HCT116 (cell line): ENCODE measurements at regions not wholly inside any gene's neighbourhood (a gene's known extent, or its start where the extent isn't known, plus 50 kb on each side); places are given as distances from the start of the nearest gene placed in this dataset.

Source experiments
- ATAC-seq: fragments of 200-7000 bp; cut with Tn5 transposase; 2 replicates; pipeline ENCODE4 v1.9.1; 2020; ENCODE audit warnings: mild to moderate bottlenecking, moderate library complexity
- BruUV-seq: library from RNA; stranded (reverse); fragments of 400-500 nt; replicated peaks from 2 replicates; lab custom pipeline; 2021; lab: Mats Ljungman, UMichigan
- CTCF ChIA-PET: fragments of 300-600 bp; sonication (Branson Sonifier 250); formaldehyde crosslinking; loops from one replicate; lab custom pipeline; 2021; ENCODE audit warnings: antibody characterized with exemption; lab: Charles Lee
- POLR2A ChIA-PET: fragments of 300-600, 350-600 bp; sonication (Branson Sonifier 250); formaldehyde crosslinking; loops from one replicate; lab custom pipeline; 2021; ENCODE audit warnings: antibody characterized with exemption; lab: Charles Lee
- RAD21 ChIA-PET, 2 experiments: fragments of 300-600 bp; sonication (Branson Sonifier 250); formaldehyde crosslinking; loops; one replicate each; lab custom pipeline; 2023; ENCODE audit warnings: low total read pairs in 2 of 2; ENCODE audit not compliant: uncharacterized antibody in 2 of 2, unreplicated experiment in 2 of 2, low non-redundant PET in 1 of 2; lab: Charles Lee
- DNase-seq: peaks from one replicate; pipeline ENCODE4 v3.0.0-alpha.2; 2010; ENCODE audit warnings: low read depth, low spot score
- H2AFZ ChIP-seq: fragments of 200-600 bp; shearing (Covaris generic), sonication (generic); 2 replicates; pipeline ENCODE4 v1.6.1; 2017; ENCODE audit warnings: low read depth, mixed run types, mixed read lengths, antibody characterized with exemption, low read length; ENCODE audit not compliant: poor library complexity, severe bottlenecking
- H3K27ac ChIP-seq: 2 replicates; pipeline ENCODE4 v1.5.1; 2012; ENCODE audit warnings: low read depth, low read length
- H3K27me3 ChIP-seq: fragments of 200-600 bp; sonication (generic); 2 replicates; pipeline ENCODE4 v1.6.1; 2016; ENCODE audit warnings: mixed run types, low read length, mixed read lengths; ENCODE audit not compliant: insufficient read depth
- H3K36me3 ChIP-seq, 2 experiments: fragments of 200-500 bp in 1 of 2; fragments of 200-600 bp in 1 of 2; sonication (Bioruptor generic) in 1 of 2; sonication (generic) in 1 of 2; 2 replicates each; pipeline versions ENCODE4 v1.5.1 to v1.6.1; 2014 to 2016; ENCODE audit warnings: low read length in 2 of 2, inconsistent platforms in 1 of 2, mixed read lengths in 1 of 2, mixed run types in 1 of 2; ENCODE audit not compliant: insufficient read depth in 2 of 2, control insufficient read depth in 1 of 2
- H3K4me1 ChIP-seq, 2 experiments: fragments of 200-600 bp in 1 of 2; sonication (generic) in 1 of 2; 2 replicates each; pipeline versions ENCODE4 v1.5.1 to v1.6.1; 2012 to 2017; ENCODE audit warnings: low read length in 2 of 2, inconsistent platforms in 1 of 2, mild to moderate bottlenecking in 1 of 2, mixed read lengths in 1 of 2, mixed run types in 1 of 2, moderate library complexity in 1 of 2; ENCODE audit not compliant: insufficient read depth in 2 of 2, control insufficient read depth in 1 of 2
- H3K4me2 ChIP-seq: fragments of 200-600 bp; sonication (generic); 2 replicates; pipeline ENCODE4 v1.6.1; 2017; ENCODE audit warnings: mixed run types, low read length, mixed read lengths
- H3K4me3 ChIP-seq, 2 experiments: fragments of 200-600 bp in 1 of 2; sonication (generic) in 1 of 2; replicated peaks in 1 of 2; 2 replicates each; pipeline ENCODE4 v1.5.1; 2011 to 2016; ENCODE audit warnings: low read length in 2 of 2, control low read depth in 1 of 2, low read depth in 1 of 2, mild to moderate bottlenecking in 1 of 2, mixed read lengths in 1 of 2, mixed run types in 1 of 2
- H3K79me2 ChIP-seq: fragments of 200-600 bp; sonication (generic); 2 replicates; pipeline ENCODE4 v1.6.1; 2017; ENCODE audit warnings: mild to moderate bottlenecking, mixed run types, low read length, moderate library complexity, mixed read lengths; ENCODE audit not compliant: insufficient read depth
- H3K9ac ChIP-seq: fragments of 200-600 bp; sonication (generic); 2 replicates; pipeline ENCODE4 v1.6.1; 2016; ENCODE audit warnings: low read length, mixed read lengths
- H3K9me2 ChIP-seq: fragments of 200-600 bp; sonication (generic), shearing (Covaris generic); 2 replicates; pipeline ENCODE4 v1.6.1; 2017; ENCODE audit warnings: mixed run types, mild to moderate bottlenecking, moderate library complexity; ENCODE audit not compliant: insufficient read depth
- H3K9me3 ChIP-seq, 2 experiments: fragments of 200-500 bp in 1 of 2; fragments of 200-600 bp in 1 of 2; sonication (Bioruptor generic) in 1 of 2; sonication (generic) in 1 of 2; 2 replicates each; pipeline ENCODE4 v1.6.1; 2014 to 2017; ENCODE audit warnings: low read length in 2 of 2, mixed read lengths in 2 of 2, inconsistent platforms in 1 of 2, low read depth in 1 of 2, mild to moderate bottlenecking in 1 of 2, mixed run types in 1 of 2, moderate library complexity in 1 of 2; ENCODE audit not compliant: control insufficient read depth in 1 of 2, insufficient read depth in 1 of 2
- H4K20me1 ChIP-seq: fragments of 200-600 bp; sonication (generic), shearing (Covaris generic); 2 replicates; pipeline ENCODE4 v1.6.1; 2017; ENCODE audit warnings: mixed run types, mild to moderate bottlenecking, moderate library complexity; ENCODE audit not compliant: insufficient read depth
- CBX3 ChIP-seq: IDR thresholded peaks from 2 replicates; pipeline ENCODE4 v1.6.1; 2012; ENCODE audit warnings: low read depth
- CTCF ChIP-seq, 3 experiments: fragments of 200-600 bp in 1 of 3; sonication (generic) in 1 of 3; IDR thresholded peaks in 2 of 3; conservative IDR thresholded peaks in 1 of 3; 2 replicates each; pipeline ENCODE4 v1.5.1; 2012 to 2017; ENCODE audit warnings: low read depth in 2 of 3, low read length in 2 of 3, antibody characterized with exemption in 1 of 3, borderline replicate concordance in 1 of 3, control low read depth in 1 of 3, mild to moderate bottlenecking in 1 of 3, mixed read lengths in 1 of 3, mixed run types in 1 of 3, moderate library complexity in 1 of 3; ENCODE audit not compliant: insufficient read depth in 1 of 3
- EZH2phosphoT487 ChIP-seq: fragments of 200-600 bp; IDR thresholded peaks from 2 replicates; pipeline ENCODE4 v1.6.1; 2018; ENCODE audit warnings: antibody characterized with exemption, borderline replicate concordance
- FOSL1 ChIP-seq: IDR thresholded peaks from 2 replicates; pipeline ENCODE4 v1.6.1; 2012; ENCODE audit warnings: low read depth
- JUND ChIP-seq: IDR thresholded peaks from 2 replicates; pipeline ENCODE4 v1.6.1; 2012
- RAD21 ChIP-seq: IDR thresholded peaks from 2 replicates; pipeline ENCODE4 v1.6.1; 2012; ENCODE audit warnings: low read depth, mild to moderate bottlenecking
- REST ChIP-seq: IDR thresholded peaks from 2 replicates; pipeline ENCODE4 v1.6.1; 2012; ENCODE audit warnings: low read depth
- SP1 ChIP-seq: IDR thresholded peaks from 2 replicates; pipeline ENCODE4 v1.6.1; 2012; ENCODE audit warnings: low read depth
- SRF ChIP-seq: IDR thresholded peaks from 2 replicates; pipeline ENCODE4 v1.6.1; 2012; ENCODE audit warnings: low read depth
- YY1 ChIP-seq: IDR thresholded peaks from 2 replicates; pipeline ENCODE4 v1.6.1; 2011; ENCODE audit warnings: low read length, low read depth, moderate library complexity, mild to moderate bottlenecking; ENCODE audit not compliant: insufficient replicate concordance; ENCODE audit errors: extremely low read depth
- ZNF274 ChIP-seq: fragments of 200-500 bp; sonication (Bioruptor generic); IDR thresholded peaks from 2 replicates; pipeline ENCODE4 v1.6.1; 2014; ENCODE audit warnings: mild to moderate bottlenecking, low read depth, low read length, inconsistent platforms
- intact Hi-C: fragments of 100-400 bp; cut with micrococcal nuclease; formaldehyde crosslinking; loops from 2 replicates; pipeline ENCODE4 v1.10.0; 2022

GRCh38 chr5:167790045-167790444 lies 501.4 kb upstream of the WWC1 start (continued):
- TF ChIP-seq REST (no peak), CTCF (IDR thresholded peaks at IDR 0.05 in 2 of 3, conservative IDR thresholded peaks at IDR 0.05 in 1 of 3; ENCODE audit: borderline replicate concordance in 1 of 3, insufficient read depth in 1 of 3, low read depth in 2 of 3, low read length in 2 of 3) (no peak), CBX3 (no peak), ZNF274 (no peak), FOSL1 (no peak), SRF (no peak), JUND (no peak), EZH2phosphoT487 (no peak)

- RAD21 ChIA-PET, result no interaction called here
- CTCF ChIA-PET, result no interaction called here
- intact Hi-C loops, result no loop called here
- no peaks in the 10 kb centered on the region for H3K36me3 ChIP-seq
- no peak overlapping the region for H3K27ac ChIP-seq
- H3K9me2 ChIP-seq, result no peaks in the 10 kb centered on the region
- BruUV-seq, result no TSS peak
- no peaks in the 10 kb centered on the region for H3K9me3 ChIP-seq
- H3K4me1 ChIP-seq, result no peaks in the 10 kb centered on the region
- DNase-seq, result no peak
- no peak for ATAC-seq
- no peak overlapping the region for H3K9ac ChIP-seq
- no peaks in the 10 kb centered on the region for H4K20me1 ChIP-seq
- H3K27me3 ChIP-seq, result peaks cover 13% of the 10 kb centered on the region
- TF ChIP-seq FOSL1 (no peak), YY1 (no peak), RAD21 (no peak), SP1 (no peak)
- H3K79me2 ChIP-seq, result no peaks in the 10 kb centered on the region
- POLR2A ChIA-PET, result no interaction called here
- H2AFZ ChIP-seq, result no peak overlapping the region
- no peak overlapping the region for H3K4me3 ChIP-seq
- no peak overlapping the region for H3K4me2 ChIP-seq
Observed at GRCh38 chr5:167790462-167791260, 500.8 kb upstream of the WWC1 start.
